ENCODE measurements at regions not wholly inside any gene's neighbourhood (a gene's known extent, or its start where the extent isn't known, plus 50 kb on each side); places are given as distances from the start of the nearest gene placed in this dataset.

- TF ChIP-seq, protein P1, sequence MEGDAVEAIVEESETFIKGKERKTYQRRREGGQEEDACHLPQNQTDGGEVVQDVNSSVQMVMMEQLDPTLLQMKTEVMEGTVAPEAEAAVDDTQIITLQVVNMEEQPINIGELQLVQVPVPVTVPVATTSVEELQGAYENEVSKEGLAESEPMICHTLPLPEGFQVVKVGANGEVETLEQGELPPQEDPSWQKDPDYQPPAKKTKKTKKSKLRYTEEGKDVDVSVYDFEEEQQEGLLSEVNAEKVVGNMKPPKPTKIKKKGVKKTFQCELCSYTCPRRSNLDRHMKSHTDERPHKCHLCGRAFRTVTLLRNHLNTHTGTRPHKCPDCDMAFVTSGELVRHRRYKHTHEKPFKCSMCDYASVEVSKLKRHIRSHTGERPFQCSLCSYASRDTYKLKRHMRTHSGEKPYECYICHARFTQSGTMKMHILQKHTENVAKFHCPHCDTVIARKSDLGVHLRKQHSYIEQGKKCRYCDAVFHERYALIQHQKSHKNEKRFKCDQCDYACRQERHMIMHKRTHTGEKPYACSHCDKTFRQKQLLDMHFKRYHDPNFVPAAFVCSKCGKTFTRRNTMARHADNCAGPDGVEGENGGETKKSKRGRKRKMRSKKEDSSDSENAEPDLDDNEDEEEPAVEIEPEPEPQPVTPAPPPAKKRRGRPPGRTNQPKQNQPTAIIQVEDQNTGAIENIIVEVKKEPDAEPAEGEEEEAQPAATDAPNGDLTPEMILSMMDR (IDR thresholded peaks at IDR 0.05; ENCODE audit: borderline replicate concordance, extremely low read depth, low read length, poor library complexity, severe bottlenecking), result no peak
- TF ChIP-seq EZH2 (IDR thresholded peaks at IDR 0.05; ENCODE audit: borderline replicate concordance, low read depth, low read length, severe bottlenecking), result no peak
Observed at GRCh38 chr7:84877943-84878570, 308.8 kb downstream of the SEMA3D start.

All from DND-41 (cell line).